Activated T-cell treated with anti-CD3 and anti-CD28 coated beads, Interleukin-2, amount 50 U/mL, for 24 hours (primary cell): ENCODE measurements at regions not wholly inside any gene's neighbourhood (a gene's known extent, or its start where the extent isn't known, plus 50 kb on each side); places are given as distances from the start of the nearest gene placed in this dataset.

Source experiments
- DNase-seq: peaks from one replicate; pipeline ENCODE4 v3.0.0-alpha.2; 2020
- H3K27ac Mint-ChIP-seq: 2 replicates; pipeline ENCODE4 v1.8.0; 2020; ENCODE audit warnings: mild to moderate bottlenecking, mixed read lengths
- H3K27me3 Mint-ChIP-seq: 2 replicates; pipeline ENCODE4 v1.8.0; 2020; ENCODE audit warnings: mixed read lengths
- H3K36me3 Mint-ChIP-seq: 2 replicates; pipeline ENCODE4 v1.8.0; 2020; ENCODE audit warnings: low read depth, mixed read lengths
- H3K4me1 Mint-ChIP-seq: 2 replicates; pipeline ENCODE4 v1.8.0; 2020; ENCODE audit warnings: low read depth, mixed read lengths
- H3K4me3 Mint-ChIP-seq: 2 replicates; pipeline ENCODE4 v1.8.0; 2020; ENCODE audit warnings: mild to moderate bottlenecking, moderate library complexity, mixed read lengths
- H3K9me3 Mint-ChIP-seq: 2 replicates; pipeline ENCODE4 v1.8.0; 2020; ENCODE audit warnings: mixed read lengths

DNA sequence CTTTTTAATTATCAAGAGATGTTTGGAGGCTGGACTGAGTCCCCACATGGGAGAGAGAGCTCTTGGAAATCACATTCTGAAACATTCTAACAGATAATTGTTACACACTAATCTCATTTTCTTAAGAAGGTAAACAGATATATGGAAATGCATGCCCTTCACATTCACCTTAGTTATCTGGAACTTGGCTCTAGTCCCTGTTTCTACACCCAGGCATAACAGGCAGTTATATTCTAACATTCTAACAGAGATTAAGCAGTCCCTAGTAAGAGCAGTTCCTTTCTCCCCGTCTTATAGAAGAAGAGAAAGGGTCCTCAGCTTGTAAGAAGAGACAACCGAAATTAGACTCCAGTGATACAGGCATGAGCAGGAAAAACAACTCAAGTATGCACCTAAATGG, 385.4 kb downstream of the SOX11 start:
- Mint-ChIP-seq H3K9me3 (no peaks in the 10 kb centered on the region), H3K4me3 (no peak overlapping the region), H3K4me1 (no peaks in the 10 kb centered on the region), H3K27ac (no peak overlapping the region), H3K27me3 (no peaks in the 10 kb centered on the region), H3K36me3 (no peaks in the 10 kb centered on the region)
- DNase-seq, result no peak

DNA sequence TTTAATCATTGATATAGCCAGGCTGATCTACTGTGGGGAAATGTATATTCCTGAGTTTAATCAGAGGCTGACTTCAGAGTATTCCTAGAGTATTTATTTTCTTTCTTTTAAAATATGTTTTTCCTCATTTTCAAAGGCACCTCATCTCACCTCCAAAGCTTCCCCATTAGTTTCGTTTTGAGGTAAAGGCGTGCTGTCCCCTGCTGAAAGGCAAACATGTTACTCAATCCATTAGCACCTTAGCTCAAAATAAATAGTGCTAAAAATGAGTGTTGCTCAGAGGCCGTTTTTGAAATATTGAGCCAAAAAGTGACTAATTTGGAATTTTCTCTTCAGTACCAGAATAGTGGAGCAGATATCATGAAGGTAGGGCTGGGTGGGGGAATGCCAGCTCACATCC, 386.2 kb downstream of the SOX11 start:
- DNase-seq, result no peak
- H3K27me3 Mint-ChIP-seq, result no peaks in the 10 kb centered on the region
- H3K4me1 Mint-ChIP-seq, result no peaks in the 10 kb centered on the region
- no peaks in the 10 kb centered on the region for H3K9me3 Mint-ChIP-seq
- H3K27ac Mint-ChIP-seq, result no peak overlapping the region
- H3K4me3 Mint-ChIP-seq, result no peak overlapping the region
- H3K36me3 Mint-ChIP-seq, result no peaks in the 10 kb centered on the region

DNA sequence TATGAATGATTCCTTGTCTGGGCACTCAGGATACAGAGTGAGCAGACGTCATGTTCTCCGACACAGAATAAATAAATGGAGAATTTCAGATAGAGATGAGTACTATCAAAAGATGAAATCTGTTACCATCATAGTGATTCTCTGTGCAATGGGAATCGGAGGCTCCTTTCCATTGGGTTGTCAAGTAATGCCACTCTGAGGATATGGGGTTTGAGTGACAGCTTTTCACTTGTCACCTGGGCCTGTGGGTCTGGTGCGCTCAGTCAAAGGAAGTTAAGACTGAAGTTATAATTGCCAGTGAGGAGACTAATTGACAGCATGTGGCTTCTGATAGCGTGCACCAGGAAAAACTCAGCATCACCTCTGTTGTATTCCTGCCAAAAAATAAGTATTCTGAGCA, 387.2 kb downstream of the SOX11 start:
- H3K36me3 Mint-ChIP-seq, result no peaks in the 10 kb centered on the region
- H3K4me3 Mint-ChIP-seq, result no peak overlapping the region
- DNase-seq, result no peak
- no peaks in the 10 kb centered on the region for H3K4me1 Mint-ChIP-seq
- H3K9me3 Mint-ChIP-seq, result no peaks in the 10 kb centered on the region
- H3K27ac Mint-ChIP-seq, result no peak overlapping the region
- H3K27me3 Mint-ChIP-seq, result no peaks in the 10 kb centered on the region

DNA sequence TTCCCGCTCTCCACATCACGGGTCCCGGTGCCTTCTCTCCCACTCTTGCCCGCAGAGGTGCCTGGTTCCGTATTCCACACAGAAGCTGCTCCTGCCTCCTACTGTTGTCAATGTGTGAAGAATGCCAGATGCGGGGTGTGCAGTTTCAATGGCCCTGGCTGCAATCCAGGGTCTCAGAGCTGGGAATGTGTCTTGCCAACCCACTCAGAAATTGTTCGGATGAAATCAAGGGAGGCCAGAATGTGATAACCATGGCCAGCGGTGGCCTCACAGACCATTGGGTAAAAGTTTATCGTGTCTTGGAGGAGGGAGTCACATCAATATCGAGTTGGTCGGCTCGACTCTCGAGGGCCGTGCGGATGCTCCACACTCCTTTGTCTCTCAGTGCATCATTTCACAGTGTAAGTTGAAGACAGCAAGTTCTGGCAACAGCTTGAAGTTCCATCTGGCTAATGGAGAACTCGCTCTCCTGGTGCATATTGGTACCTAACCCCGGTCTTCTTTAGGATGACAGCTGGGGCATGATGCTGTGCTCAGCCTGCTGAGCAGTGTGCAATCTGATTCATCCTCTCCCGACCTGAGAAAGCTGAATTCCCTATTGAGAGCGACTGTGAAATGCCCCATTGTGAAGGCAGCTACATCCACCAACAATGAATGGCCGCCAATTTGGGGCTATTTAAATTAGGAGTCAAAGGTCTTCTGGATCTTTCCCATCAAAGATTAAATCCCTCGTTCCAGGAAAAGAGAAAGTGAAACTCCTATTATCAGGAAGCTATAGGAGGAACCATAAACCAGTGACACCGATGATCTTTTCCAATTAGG, 389.0 kb downstream of the SOX11 start:
- no peak overlapping the region for H3K27ac Mint-ChIP-seq
- no peak for DNase-seq
- H3K4me1 Mint-ChIP-seq, result no peaks in the 10 kb centered on the region
- H3K36me3 Mint-ChIP-seq, result no peaks in the 10 kb centered on the region
- no peaks in the 10 kb centered on the region for H3K9me3 Mint-ChIP-seq
- no peaks in the 10 kb centered on the region for H3K27me3 Mint-ChIP-seq
- H3K4me3 Mint-ChIP-seq, result no peak overlapping the region

DNA sequence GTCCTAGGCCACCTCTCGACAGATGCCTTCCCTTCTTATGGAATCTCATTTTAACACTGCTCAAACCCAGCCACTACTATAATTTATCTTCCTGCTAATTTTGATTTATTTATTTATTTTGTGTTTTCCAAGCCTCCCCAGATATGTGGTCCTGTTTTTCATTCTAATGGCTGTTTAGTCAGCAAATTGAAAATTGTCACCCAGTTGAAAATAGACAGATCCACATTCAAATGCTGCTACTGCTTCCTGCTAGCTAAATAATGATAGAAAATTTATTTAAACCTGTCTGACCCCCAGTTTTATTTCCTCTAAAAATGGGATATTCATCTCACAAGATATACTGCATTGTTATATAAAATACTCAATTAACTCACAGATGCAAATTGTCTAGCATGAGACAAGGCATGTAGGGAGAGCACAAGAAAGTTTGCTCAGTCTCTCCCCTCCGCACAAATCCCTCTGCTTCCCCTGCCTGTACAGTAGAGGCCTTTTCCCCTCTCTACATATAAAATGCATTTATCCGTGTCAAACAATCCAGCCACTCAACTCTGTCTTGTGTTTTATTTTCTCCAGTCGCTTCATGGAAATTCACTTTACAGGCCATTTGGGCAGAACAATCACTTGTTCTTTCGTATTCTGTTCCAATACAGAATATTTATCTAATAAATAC, 389.9 kb downstream of the SOX11 start:
- no peak for DNase-seq
- H3K27me3 Mint-ChIP-seq, result no peaks in the 10 kb centered on the region
- H3K27ac Mint-ChIP-seq, result no peak overlapping the region
- H3K4me1 Mint-ChIP-seq, result no peaks in the 10 kb centered on the region
- no peaks in the 10 kb centered on the region for H3K36me3 Mint-ChIP-seq
- H3K9me3 Mint-ChIP-seq, result peaks cover 2% of the 10 kb centered on the region
- no peak overlapping the region for H3K4me3 Mint-ChIP-seq

DNA sequence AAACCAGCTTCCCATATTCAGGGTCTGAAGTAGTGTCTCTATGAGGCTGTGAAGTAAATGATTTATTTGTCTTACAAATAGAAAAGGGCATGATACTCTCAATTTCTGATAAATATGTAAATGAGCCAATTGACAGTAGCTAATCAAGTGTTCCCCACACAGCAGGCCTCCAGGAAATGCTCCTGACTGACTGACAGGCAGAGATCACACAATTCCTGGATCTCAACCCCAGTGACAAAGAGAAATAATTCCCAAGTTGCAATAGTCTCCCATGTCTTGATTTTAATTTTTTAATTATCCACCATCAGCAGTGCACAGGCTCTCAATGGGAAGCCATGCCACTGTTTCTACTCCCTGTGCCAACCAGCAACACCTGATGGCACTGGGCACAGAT, 390.4 kb downstream of the SOX11 start:
- no peak overlapping the region for H3K4me3 Mint-ChIP-seq
- no peak for DNase-seq
- no peaks in the 10 kb centered on the region for H3K36me3 Mint-ChIP-seq
- no peaks in the 10 kb centered on the region for H3K27me3 Mint-ChIP-seq
- no peaks in the 10 kb centered on the region for H3K4me1 Mint-ChIP-seq
- H3K9me3 Mint-ChIP-seq, result peaks cover 2% of the 10 kb centered on the region
- H3K27ac Mint-ChIP-seq, result no peak overlapping the region

DNA sequence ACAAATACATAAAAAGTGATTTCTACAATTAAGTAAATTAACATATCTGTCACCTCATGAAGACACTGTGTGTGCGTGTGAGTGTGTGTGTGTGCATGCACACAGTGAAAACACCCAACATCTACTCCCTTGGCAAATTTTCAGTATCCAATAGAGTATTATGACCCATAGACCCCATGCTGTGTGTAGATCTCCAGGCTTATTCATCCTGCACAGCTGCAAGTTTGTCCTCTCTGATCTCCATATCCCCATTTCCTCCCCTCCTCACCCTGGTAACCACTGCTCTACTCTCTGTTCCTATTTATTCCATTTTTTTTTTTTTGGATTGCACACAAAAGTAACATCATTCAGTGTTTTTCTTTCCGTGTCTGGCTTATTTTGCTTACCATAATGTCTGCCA, 391.0 kb downstream of the SOX11 start:
- H3K27me3 Mint-ChIP-seq, result no peaks in the 10 kb centered on the region
- no peaks in the 10 kb centered on the region for H3K4me1 Mint-ChIP-seq
- H3K9me3 Mint-ChIP-seq, result peaks cover 2% of the 10 kb centered on the region
- H3K27ac Mint-ChIP-seq, result no peak overlapping the region
- DNase-seq, result no peak
- H3K4me3 Mint-ChIP-seq, result no peak overlapping the region
- H3K36me3 Mint-ChIP-seq, result no peaks in the 10 kb centered on the region

DNA sequence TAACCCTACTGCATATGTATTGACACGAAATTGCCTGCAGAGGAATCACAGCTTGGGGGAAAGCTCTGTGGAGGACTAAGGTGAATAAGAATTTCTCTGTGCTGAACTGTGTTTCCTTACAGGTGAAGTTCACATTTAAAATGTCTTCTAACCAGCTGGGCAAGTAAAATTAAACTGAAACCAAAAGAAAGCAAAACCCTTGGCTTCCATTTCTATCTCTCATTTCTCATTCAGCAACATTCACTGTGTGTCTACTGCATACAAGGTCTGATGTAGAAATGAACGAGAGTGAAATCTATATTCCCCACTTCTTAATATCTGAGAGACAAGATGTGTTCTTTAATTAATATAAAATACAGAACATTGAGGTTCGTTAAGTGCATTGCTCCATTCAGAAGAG, 397.3 kb downstream of the SOX11 start:
- H3K4me3 Mint-ChIP-seq, result no peak overlapping the region
- H3K36me3 Mint-ChIP-seq, result no peaks in the 10 kb centered on the region
- no peaks in the 10 kb centered on the region for H3K27me3 Mint-ChIP-seq
- H3K9me3 Mint-ChIP-seq, result peaks cover 2% of the 10 kb centered on the region
- no peak for DNase-seq
- no peak overlapping the region for H3K27ac Mint-ChIP-seq
- no peaks in the 10 kb centered on the region for H3K4me1 Mint-ChIP-seq

DNA sequence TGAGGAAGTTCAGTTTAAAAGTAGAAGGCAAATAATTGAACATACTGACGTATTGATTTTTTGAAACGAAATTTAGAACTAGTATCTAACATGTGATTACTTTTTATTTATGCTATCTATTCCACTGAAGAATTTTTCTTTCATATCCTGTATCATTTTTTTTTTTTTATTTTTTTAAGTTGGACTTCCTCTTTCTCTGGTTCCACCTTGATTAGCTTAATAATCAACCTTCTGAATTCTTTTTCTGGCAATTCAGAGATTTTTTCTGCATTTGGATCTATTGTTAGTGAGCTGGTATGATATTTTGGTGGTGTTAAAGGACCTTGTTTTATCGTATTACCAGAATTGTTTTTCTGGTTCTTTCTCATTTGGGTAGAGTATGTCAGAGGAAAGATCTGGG, 411.2 kb downstream of the SOX11 start:
- peaks cover 6% of the 10 kb centered on the region for H3K9me3 Mint-ChIP-seq
- no peaks in the 10 kb centered on the region for H3K27me3 Mint-ChIP-seq
- H3K36me3 Mint-ChIP-seq, result no peaks in the 10 kb centered on the region
- no peaks in the 10 kb centered on the region for H3K4me1 Mint-ChIP-seq
- no peak overlapping the region for H3K4me3 Mint-ChIP-seq
- DNase-seq, result no peak
- H3K27ac Mint-ChIP-seq, result no peak overlapping the region

DNA sequence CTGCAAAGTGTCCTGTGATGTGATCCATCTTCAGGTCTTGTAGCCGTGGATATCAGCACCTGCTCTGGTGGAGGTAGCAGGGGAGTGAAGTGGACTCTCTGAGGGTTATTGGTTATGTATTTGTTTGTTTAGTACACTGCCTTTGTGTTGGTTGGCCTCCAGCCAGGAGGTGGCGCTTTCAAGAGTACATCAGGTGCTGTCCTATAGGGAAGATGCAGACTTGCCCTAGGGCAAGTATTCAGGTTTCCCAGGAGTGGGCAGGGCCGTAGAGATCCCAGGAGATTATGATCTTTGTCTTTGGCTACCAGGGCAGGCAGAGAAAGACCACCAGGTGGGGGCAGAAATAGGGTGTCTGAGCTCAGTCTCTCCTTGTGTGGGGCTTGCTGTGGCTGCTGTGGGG, 411.8 kb downstream of the SOX11 start:
- Mint-ChIP-seq H3K9me3 (peaks cover 6% of the 10 kb centered on the region), H3K27ac (no peak overlapping the region), H3K27me3 (no peaks in the 10 kb centered on the region), H3K36me3 (no peaks in the 10 kb centered on the region), H3K4me3 (no peak overlapping the region), H3K4me1 (no peaks in the 10 kb centered on the region)
- no peak for DNase-seq

DNA sequence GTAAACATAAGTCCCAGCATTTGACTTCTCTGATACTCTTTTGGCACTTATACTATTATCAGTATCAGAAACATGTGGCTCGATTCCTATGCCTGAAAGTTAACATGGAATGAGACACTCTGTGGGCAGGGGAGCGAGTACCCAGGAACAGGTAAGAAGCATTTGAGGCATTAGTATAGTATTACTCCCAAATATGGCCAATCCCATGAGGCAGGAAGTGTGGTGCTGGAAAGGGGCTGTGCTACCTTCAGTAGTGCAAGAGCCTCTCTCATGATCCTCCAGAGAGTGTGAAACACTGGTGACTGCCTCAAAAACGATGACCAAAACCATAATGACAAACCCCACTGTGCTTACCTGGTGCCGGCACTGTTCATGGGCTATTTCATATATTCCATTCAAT, 415.1 kb downstream of the SOX11 start:
- Mint-ChIP-seq H3K27ac (no peak overlapping the region), H3K4me3 (no peak overlapping the region), H3K36me3 (no peaks in the 10 kb centered on the region)

DNA sequence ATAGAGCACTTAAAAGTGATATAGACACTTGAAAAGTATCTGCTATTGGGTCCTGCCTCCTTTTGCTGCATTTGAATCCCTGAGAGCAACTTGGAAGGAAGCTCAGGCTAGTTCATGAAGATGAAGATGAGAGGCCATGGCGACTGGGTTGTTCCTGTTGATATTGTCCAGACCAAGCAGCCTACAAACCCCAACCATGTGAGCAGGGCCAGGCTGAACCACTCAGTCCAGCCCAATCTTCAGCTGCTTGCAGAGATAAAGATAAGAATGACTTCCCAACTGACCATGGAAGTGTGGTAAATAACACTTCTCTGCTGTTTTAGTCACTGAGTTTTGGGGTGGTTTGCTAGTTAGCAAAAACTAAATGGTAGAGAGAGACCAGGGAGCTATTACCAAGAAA, 417.6 kb downstream of the SOX11 start:
- DNase-seq, result no peak
- Mint-ChIP-seq H3K27ac (no peak overlapping the region), H3K27me3 (no peaks in the 10 kb centered on the region), H3K9me3 (peaks cover 2% of the 10 kb centered on the region), H3K4me3 (no peak overlapping the region), H3K4me1 (no peaks in the 10 kb centered on the region), H3K36me3 (no peaks in the 10 kb centered on the region)

More for the DNA sequence above, 415.1 kb downstream of the SOX11 start:
- H3K27me3 Mint-ChIP-seq, result no peaks in the 10 kb centered on the region
- peaks cover 3% of the 10 kb centered on the region for H3K9me3 Mint-ChIP-seq
- DNase-seq, result no peak
- H3K4me1 Mint-ChIP-seq, result no peaks in the 10 kb centered on the region

DNA sequence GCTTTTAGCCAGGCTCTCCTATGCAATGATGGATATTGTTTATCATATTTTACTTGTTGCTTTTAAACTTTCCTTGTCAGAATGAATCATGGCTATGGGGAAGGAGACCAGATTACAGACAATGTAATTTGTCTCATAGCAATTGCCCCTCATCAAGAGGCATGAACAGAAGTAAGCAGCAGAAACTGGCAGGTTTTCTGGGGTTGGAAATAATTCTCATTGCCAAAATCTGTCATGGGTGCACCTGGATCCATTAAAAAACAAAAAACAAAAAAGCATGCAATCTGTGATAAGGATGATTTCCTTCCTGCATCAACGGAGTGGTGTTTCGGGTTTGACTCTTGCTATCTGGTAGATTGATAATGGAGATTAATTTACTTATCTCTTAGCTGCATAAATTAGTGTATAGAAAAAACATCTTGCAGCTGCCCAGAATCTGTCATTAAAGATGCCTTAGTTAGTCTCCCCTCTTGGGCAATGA, 419.6 kb downstream of the SOX11 start:
- Mint-ChIP-seq H3K4me3 (no peak overlapping the region), H3K27ac (no peak overlapping the region), H3K27me3 (no peaks in the 10 kb centered on the region), H3K36me3 (no peaks in the 10 kb centered on the region), H3K9me3 (peaks cover 2% of the 10 kb centered on the region), H3K4me1 (no peaks in the 10 kb centered on the region)
- DNase-seq, result no peak

DNA sequence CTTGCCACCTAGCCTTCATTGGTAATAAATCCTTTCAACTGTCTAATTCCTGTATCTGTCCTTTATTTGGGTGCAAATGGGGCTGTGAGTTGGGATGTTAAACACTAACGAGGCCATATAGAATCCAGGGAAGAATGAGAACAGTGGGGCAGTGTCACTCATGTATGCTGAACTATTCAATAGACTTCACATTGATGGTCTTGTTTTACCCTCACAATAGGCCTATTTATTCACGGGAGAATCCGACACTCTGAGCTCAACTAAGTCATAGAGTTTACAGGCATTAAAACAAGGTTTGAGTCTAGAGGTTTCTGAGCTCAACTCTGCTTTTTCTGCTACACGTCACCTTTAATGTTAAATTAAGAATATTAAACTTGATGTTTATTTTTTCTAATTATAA, 421.6 kb downstream of the SOX11 start:
- H3K27me3 Mint-ChIP-seq, result no peaks in the 10 kb centered on the region
- DNase-seq, result no peak
- H3K36me3 Mint-ChIP-seq, result no peaks in the 10 kb centered on the region
- no peaks in the 10 kb centered on the region for H3K4me1 Mint-ChIP-seq
- no peak overlapping the region for H3K4me3 Mint-ChIP-seq
- H3K27ac Mint-ChIP-seq, result no peak overlapping the region
- H3K9me3 Mint-ChIP-seq, result peaks cover 5% of the 10 kb centered on the region

DNA sequence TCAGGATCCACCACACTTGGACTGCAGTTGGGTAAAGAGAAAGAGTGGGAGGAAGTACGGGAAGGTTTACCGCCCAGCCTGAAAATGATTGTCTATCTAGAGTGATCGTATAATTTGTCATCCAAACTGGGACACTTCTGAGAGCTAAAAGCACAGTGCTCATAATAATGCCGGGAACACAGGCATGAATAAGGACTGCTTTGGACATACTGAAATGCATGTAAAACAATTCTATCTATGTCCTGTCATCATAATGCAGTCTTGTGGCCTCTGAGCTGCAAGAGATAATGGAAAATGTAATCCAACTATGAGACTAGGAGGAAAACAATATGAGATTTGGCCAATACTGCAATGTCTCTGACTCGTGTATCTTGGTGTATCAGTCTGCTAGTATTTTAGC, 435.5 kb downstream of the SOX11 start:
- Mint-ChIP-seq H3K4me1 (no peaks in the 10 kb centered on the region), H3K9me3 (no peaks in the 10 kb centered on the region), H3K27ac (no peak overlapping the region), H3K27me3 (no peaks in the 10 kb centered on the region), H3K36me3 (no peaks in the 10 kb centered on the region), H3K4me3 (no peak overlapping the region)
- no peak for DNase-seq
